Upper lobe of right lung (tissue), 1 donor: ENCODE measurements at regions not wholly inside any gene's neighbourhood (a gene's known extent, or its start where the extent isn't known, plus 50 kb on each side); places are given as distances from the start of the nearest gene placed in this dataset.

Experiments used
- ATAC-seq: fragments of 200-7000 bp; cut with Tn5 transposase; one replicate; pipeline ENCODE4 v1.9.1; 2020; ENCODE audit warnings: mild to moderate bottlenecking, moderate library complexity
- DNase-seq: peaks from one replicate; pipeline ENCODE4 v3.0.0-alpha.2; 2020
- H3K27ac ChIP-seq: fragments of 200-600 bp; one replicate; pipeline ENCODE4 v1.8.0; 2022
- H3K27me3 ChIP-seq: fragments of 200-600 bp; one replicate; pipeline ENCODE4 v1.8.0; 2022; ENCODE audit warnings: mild to moderate bottlenecking
- H3K36me3 ChIP-seq: fragments of 200-600 bp; one replicate; pipeline ENCODE4 v1.8.0; 2022
- H3K4me1 ChIP-seq: fragments of 200-600 bp; one replicate; pipeline ENCODE4 v1.8.0; 2022
- H3K4me3 ChIP-seq: fragments of 200-600 bp; one replicate; pipeline ENCODE4 v1.8.0; 2022; ENCODE audit warnings: mild to moderate bottlenecking
- H3K9me3 ChIP-seq: fragments of 200-600 bp; one replicate; pipeline ENCODE4 v1.8.0; 2022
- intact Hi-C: fragments of 100-400 bp; cut with DNase I; formaldehyde crosslinking; loops from one replicate; pipeline ENCODE4 v1.11.0; 2022
- TF ChIP-seq, protein P1 (sequence below): fragments of 200-600 bp; IDR thresholded peaks from one replicate; pipeline ENCODE4 v1.8.0; 2022; ENCODE audit warnings: antibody characterized with exemption
- donor health status: DM: no; HTN: yes; CAD: no; lungs with severe emphysema.

GRCh38 chr15:69854521-69855181 is 243.1 kb downstream of the TLE3 start:
- ATAC-seq (no peak), DNase-seq (no peak)
- Histone ChIP-seq H3K4me1 (no peaks in the 10 kb centered on the region), H3K27ac (no peak overlapping the region), H3K27me3 (no peaks in the 10 kb centered on the region), H3K9me3 (no peaks in the 10 kb centered on the region), H3K4me3 (no peak overlapping the region), H3K36me3 (no peaks in the 10 kb centered on the region)
- intact Hi-C loops, result no loop called here
- TF ChIP-seq, protein P1, sequence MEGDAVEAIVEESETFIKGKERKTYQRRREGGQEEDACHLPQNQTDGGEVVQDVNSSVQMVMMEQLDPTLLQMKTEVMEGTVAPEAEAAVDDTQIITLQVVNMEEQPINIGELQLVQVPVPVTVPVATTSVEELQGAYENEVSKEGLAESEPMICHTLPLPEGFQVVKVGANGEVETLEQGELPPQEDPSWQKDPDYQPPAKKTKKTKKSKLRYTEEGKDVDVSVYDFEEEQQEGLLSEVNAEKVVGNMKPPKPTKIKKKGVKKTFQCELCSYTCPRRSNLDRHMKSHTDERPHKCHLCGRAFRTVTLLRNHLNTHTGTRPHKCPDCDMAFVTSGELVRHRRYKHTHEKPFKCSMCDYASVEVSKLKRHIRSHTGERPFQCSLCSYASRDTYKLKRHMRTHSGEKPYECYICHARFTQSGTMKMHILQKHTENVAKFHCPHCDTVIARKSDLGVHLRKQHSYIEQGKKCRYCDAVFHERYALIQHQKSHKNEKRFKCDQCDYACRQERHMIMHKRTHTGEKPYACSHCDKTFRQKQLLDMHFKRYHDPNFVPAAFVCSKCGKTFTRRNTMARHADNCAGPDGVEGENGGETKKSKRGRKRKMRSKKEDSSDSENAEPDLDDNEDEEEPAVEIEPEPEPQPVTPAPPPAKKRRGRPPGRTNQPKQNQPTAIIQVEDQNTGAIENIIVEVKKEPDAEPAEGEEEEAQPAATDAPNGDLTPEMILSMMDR, result no peak

DNA sequence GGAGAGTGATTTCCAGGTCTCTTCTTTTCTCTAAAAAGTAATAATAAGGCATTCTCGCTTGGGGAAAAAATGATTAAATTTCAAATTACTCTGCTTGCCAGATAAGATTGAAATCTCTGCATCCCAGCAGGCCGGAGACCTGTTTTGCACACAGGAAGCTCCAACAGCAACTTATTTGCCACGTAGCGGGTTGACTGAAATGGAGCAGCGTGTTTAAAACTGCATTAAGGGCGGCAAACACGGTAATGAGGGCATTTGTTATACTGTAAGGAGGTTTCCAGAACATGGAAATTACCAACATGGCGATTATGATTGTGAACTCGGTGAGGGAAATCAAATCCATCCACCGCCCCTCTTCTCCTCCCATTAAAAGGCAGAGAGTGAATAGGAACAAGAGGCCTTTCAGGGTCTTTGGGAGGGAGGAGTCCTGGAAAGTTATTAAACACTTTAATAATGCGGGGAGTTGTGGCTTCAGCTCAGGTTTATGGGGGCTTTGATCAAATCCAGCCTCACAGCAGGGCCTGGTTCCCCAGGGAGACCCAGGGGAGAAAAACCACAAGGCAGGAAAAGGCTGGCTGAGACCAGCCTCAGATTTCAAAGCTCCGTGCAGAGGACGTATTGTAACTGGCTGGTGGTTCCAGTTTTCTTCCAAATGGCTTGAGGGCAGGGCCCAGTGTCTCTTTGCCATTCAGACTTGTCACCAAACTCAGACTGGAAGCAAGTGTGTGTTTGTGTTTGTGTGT is 242.3 kb downstream of the TLE3 start:
- Histone ChIP-seq H3K27me3 (no peaks in the 10 kb centered on the region), H3K27ac (no peak overlapping the region), H3K36me3 (no peaks in the 10 kb centered on the region), H3K4me1 (no peaks in the 10 kb centered on the region), H3K4me3 (no peak overlapping the region), H3K9me3 (no peaks in the 10 kb centered on the region)
- DNase-seq, result no peak
- intact Hi-C loops, result no loop called here
- TF ChIP-seq, protein P1, result no peak
- no peak for ATAC-seq

GRCh38 chr15:69857250-69857649 is 240.5 kb downstream of the TLE3 start:
- DNase-seq (no peak), ATAC-seq (no peak)
- TF ChIP-seq, protein P1, result no peak
- Histone ChIP-seq H3K4me3 (no peak overlapping the region), H3K27ac (no peak overlapping the region), H3K36me3 (no peaks in the 10 kb centered on the region), H3K4me1 (no peaks in the 10 kb centered on the region), H3K9me3 (no peaks in the 10 kb centered on the region), H3K27me3 (no peaks in the 10 kb centered on the region)
- intact Hi-C loops, result no loop called here

DNA sequence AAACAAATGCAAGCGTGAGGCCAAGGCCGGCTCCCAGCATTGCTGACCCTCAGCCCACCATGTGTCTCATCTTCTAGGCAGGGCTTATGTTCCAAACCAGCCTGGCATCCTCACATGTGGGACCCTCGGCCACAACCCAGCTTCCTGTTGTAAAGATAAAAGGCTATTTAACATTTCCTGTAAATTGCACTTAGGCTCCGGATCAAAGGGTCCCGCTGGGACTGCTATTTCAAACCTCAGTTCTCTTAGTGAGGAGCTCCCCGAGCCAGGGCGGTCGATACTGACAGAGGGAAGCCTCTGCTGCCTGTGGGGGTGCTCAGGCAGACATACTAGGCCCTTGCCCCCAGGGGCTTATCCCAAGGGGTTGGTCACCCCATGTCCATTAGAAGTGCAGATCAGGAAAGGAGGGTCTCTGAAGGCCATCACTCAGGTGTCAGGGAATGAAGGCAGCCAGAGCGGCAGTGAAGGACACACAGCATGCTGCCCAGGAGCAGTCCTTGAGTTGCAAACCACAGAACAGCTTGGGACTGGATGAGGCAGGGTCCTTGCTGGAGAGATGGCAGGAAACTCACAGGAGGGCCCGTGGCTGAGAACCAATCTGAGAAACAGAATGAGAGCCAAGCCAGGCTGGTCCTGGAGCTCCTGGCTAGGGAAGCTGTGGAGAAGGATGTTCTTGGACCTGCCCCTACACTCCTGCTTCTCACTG is 239.9 kb downstream of the TLE3 start:
- TF ChIP-seq, protein P1, result no peak
- DNase-seq (no peak), ATAC-seq (no peak)
- no peak overlapping the region for H3K27ac ChIP-seq
- no peak overlapping the region for H3K4me3 ChIP-seq
- intact Hi-C loops, result no loop called here
- no peaks in the 10 kb centered on the region for H3K4me1 ChIP-seq
- no peaks in the 10 kb centered on the region for H3K27me3 ChIP-seq
- no peaks in the 10 kb centered on the region for H3K9me3 ChIP-seq
- H3K36me3 ChIP-seq, result no peaks in the 10 kb centered on the region

DNA sequence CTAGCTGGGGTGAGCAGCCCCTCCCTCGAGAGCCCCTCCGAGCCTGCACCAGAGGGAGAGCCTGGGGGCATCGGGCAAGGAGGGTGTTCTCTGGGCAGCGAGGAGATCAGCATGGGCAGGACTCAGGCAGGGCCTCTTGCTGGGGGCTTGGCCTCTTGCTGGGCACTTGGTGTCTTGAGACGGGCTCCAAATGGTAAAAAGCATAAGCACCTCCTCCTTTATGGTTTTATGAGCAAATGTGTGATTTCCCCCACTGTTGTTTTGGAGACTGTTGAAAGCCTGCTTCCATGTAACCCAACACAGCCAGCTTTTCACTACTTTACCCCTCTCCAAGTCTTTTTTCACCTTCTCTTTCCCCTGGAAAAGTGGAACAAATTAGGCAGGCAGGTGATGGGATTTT is 239.3 kb downstream of the TLE3 start:
- H3K27me3 ChIP-seq, result no peaks in the 10 kb centered on the region
- no peaks in the 10 kb centered on the region for H3K9me3 ChIP-seq
- TF ChIP-seq, protein P1, result no peak
- H3K27ac ChIP-seq, result no peak overlapping the region
- ATAC-seq (no peak), DNase-seq (no peak)
- H3K4me3 ChIP-seq, result no peak overlapping the region
- no peaks in the 10 kb centered on the region for H3K36me3 ChIP-seq
- intact Hi-C loops, result no loop called here
- H3K4me1 ChIP-seq, result no peaks in the 10 kb centered on the region
